Sigmoid colon (tissue), 6 donors: ENCODE measurements at regions not wholly inside any gene's neighbourhood (a gene's known extent, or its start where the extent isn't known, plus 50 kb on each side); places are given as distances from the start of the nearest gene placed in this dataset.

ENCODE experiments used
- DNase-seq: peaks from one replicate; pipeline ENCODE4 v3.0.0-alpha.2; 2019
- H3K27ac ChIP-seq, 4 donors: fragments of 200-600 bp; sonication (generic); one replicate each; pipeline ENCODE4 v1.5.1; 2016 to 2019; ENCODE audit warnings: mild to moderate bottlenecking in 1 of 4
- H3K27me3 ChIP-seq, 3 donors: fragments of 200-600 bp; sonication (generic); one replicate each; pipeline ENCODE4 v1.5.1; 2019; ENCODE audit warnings: mild to moderate bottlenecking in 1 of 3
- H3K36me3 ChIP-seq, 4 donors: fragments of 200-600 bp; sonication (generic); one replicate each; pipeline ENCODE4 v1.5.1; 2016 to 2019
- H3K4me1 ChIP-seq, 4 donors: fragments of 200-600 bp; sonication (generic); one replicate each; pipeline ENCODE4 v1.5.1; 2017 to 2019
- H3K4me3 ChIP-seq, 4 donors: fragments of 200-600 bp; sonication (generic); one replicate each; pipeline ENCODE4 v1.5.1; 2017 to 2019; ENCODE audit warnings: mild to moderate bottlenecking in 2 of 4, moderate library complexity in 1 of 4
- H3K9me3 ChIP-seq, 4 donors: fragments of 200-600 bp in 3 of 4; sonication (generic) in 3 of 4; one replicate each; pipeline versions ENCODE4 v1.5.1 to v1.6.1; 2013 to 2019
- CTCF ChIP-seq, 4 experiments: fragments of 450-650 bp in 3 of 4; fragments of 200-600 bp in 1 of 4; IDR thresholded peaks; one replicate each; pipeline ENCODE4 v1.5.1; 2016 to 2019; ENCODE audit warnings: antibody characterized with exemption in 4 of 4, mild to moderate bottlenecking in 3 of 4, moderate library complexity in 2 of 4
- EP300 ChIP-seq, 4 donors: sonication (generic); formaldehyde crosslinking; IDR thresholded peaks; one replicate each; pipeline ENCODE4 v1.6.1; 2017; ENCODE audit warnings: antibody characterized with exemption in 4 of 4
- POLR2A ChIP-seq, 2 donors: fragments of 450-650 bp; IDR thresholded peaks; one replicate each; pipeline ENCODE4 v1.6.1; 2016; ENCODE audit warnings: antibody characterized with exemption in 2 of 2, mild to moderate bottlenecking in 2 of 2, moderate library complexity in 2 of 2
- POLR2AphosphoS5 ChIP-seq, 4 donors: sonication (generic); formaldehyde crosslinking; IDR thresholded peaks; one replicate each; pipeline ENCODE4 v1.6.1; 2017; ENCODE audit warnings: antibody characterized with exemption in 4 of 4
- WGBS, 2 donors: extraction: QIAGEN DNeasy Blood & Tissue Kit; methylation state at CpG; one replicate each; pipeline ENCODE4 v1.1.7; 2013; 5-methylcytosine and 5-hydroxymethylcytosine counted together
- intact Hi-C: fragments of 100-400 bp; cut with DNase I; formaldehyde crosslinking; loops from one replicate; pipeline ENCODE4 v1.15.1; 2023
- donor health status: healthy with polysubstance abuse.
- donor health status: healthy.

GRCh38 chr20:50249447-50250388 is 59.1 kb downstream of the CEBPB start:
- no peak for DNase-seq
- Histone ChIP-seq H3K4me1 (no peaks in the 10 kb centered on the region), H3K27ac (no peak overlapping the region), H3K4me3 (no peak overlapping the region), H3K9me3 (no peaks in the 10 kb centered on the region), H3K36me3 (no peaks in the 10 kb centered on the region), H3K27me3 (no peaks in the 10 kb centered on the region)
- WGBS, 2 donors: 34 to 70% methylated on average over 11 of the region's 11 CpGs
- intact Hi-C loops: no loop called here
- TF ChIP-seq POLR2A (IDR thresholded peaks at IDR 0.05): no peak
- no peak for TF ChIP-seq EP300 (IDR thresholded peaks at IDR 0.05)
- TF ChIP-seq CTCF (IDR thresholded peaks at IDR 0.05): no peak
- TF ChIP-seq POLR2AphosphoS5 (IDR thresholded peaks at IDR 0.05): no peak

GRCh38 chr20:50250679-50251382 is 60.2 kb downstream of the CEBPB start:
- WGBS, 2 donors: 76 to 91% methylated on average over 15 of the region's 15 CpGs
- no peak for TF ChIP-seq POLR2A (IDR thresholded peaks at IDR 0.05)
- no peak for TF ChIP-seq EP300 (IDR thresholded peaks at IDR 0.05)
- TF ChIP-seq POLR2AphosphoS5 (IDR thresholded peaks at IDR 0.05): no peak
- TF ChIP-seq CTCF (IDR thresholded peaks at IDR 0.05): no peak
- H3K27me3 ChIP-seq: no peaks in the 10 kb centered on the region
- no peak for DNase-seq
- H3K9me3 ChIP-seq: no peaks in the 10 kb centered on the region
- H3K4me1 ChIP-seq: no peaks in the 10 kb centered on the region
- H3K4me3 ChIP-seq: no peak overlapping the region
- intact Hi-C loops: no loop called here
- no peaks in the 10 kb centered on the region for H3K36me3 ChIP-seq
- no peak overlapping the region for H3K27ac ChIP-seq

- 94 to 95% methylated on average over 11 of the region's 11 CpGs for WGBS, 2 donors
- intact Hi-C loops: no loop called here
- Histone ChIP-seq H3K9me3 (no peaks in the 10 kb centered on the region), H3K4me3 (no peak overlapping the region), H3K4me1 (no peaks in the 10 kb centered on the region), H3K27me3 (no peaks in the 10 kb centered on the region), H3K36me3 (no peaks in the 10 kb centered on the region), H3K27ac (no peak overlapping the region)
- TF ChIP-seq CTCF (IDR thresholded peaks at IDR 0.05) (no peak), POLR2A (IDR thresholded peaks at IDR 0.05) (no peak), EP300 (IDR thresholded peaks at IDR 0.05) (no peak)
- no peak for DNase-seq
These were observed 60.7 kb downstream of the CEBPB start for GRCh38 chr20:50251383-50251748.

GRCh38 chr20:50251992-50252511 is 61.4 kb downstream of the CEBPB start:
- Histone ChIP-seq H3K4me3 (no peak overlapping the region), H3K27ac (no peak overlapping the region), H3K27me3 (no peaks in the 10 kb centered on the region), H3K9me3 (no peaks in the 10 kb centered on the region), H3K36me3 (no peaks in the 10 kb centered on the region), H3K4me1 (no peaks in the 10 kb centered on the region)
- no peak for TF ChIP-seq CTCF (IDR thresholded peaks at IDR 0.05)
- no peak for TF ChIP-seq POLR2A (IDR thresholded peaks at IDR 0.05)
- WGBS, 2 donors: 86 to 89% methylated on average over 7 of the region's 7 CpGs
- intact Hi-C loops: no loop called here
- no peak for DNase-seq
